NB4 (cell line): ENCODE measurements at regions not wholly inside any gene's neighbourhood (a gene's known extent, or its start where the extent isn't known, plus 50 kb on each side); places are given as distances from the start of the nearest gene placed in this dataset.

ENCODE experiments used
- CTCF ChIP-seq: IDR thresholded peaks from one replicate; pipeline ENCODE4 v1.5.1; 2012; ENCODE audit warnings: low read depth, low read length
- POLR2A ChIP-seq: IDR thresholded peaks from 2 replicates; pipeline ENCODE4 v1.6.1; 2011; ENCODE audit warnings: mild to moderate bottlenecking; ENCODE audit not compliant: insufficient read length; ENCODE audit errors: extremely low read depth

- TF ChIP-seq POLR2A (no peak), CTCF (no peak)
Measured at GRCh38 chr3:101999177-101999779, 150.0 kb downstream of the NFKBIZ start.
